ENCODE measurements at regions not wholly inside any gene's neighbourhood (a gene's known extent, or its start where the extent isn't known, plus 50 kb on each side); places are given as distances from the start of the nearest gene placed in this dataset.

DNA sequence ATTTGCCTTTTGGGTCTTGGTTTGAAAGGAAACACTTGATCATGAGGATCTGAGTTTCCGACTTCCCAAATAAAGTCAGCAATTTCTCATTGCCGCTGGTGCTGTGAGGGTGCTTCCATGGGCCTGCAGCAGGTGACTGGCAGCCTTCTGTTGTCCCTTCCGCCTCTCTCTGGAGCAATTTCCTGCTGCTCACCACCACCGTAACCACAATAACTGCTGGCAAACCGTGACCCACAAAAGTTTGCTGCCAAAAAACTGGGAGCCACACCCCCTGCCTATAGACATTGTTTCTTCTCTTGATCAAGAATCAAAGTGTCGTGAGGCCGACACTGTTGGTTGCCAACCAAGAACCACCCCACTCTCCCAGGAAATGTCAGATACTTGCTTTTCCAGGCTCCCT is 164.0 kb downstream of the NR2F2 start:
- Histone ChIP-seq H3K36me3 (replicated peaks in 1 of 2) (no peaks in the 10 kb centered on the region), H3K27me3 (peaks cover 3% of the 10 kb centered on the region), H3K27ac (no peak overlapping the region), H3K4me1 (replicated peaks in 1 of 2) (no peaks in the 10 kb centered on the region), H3K9me3 (replicated peaks in 1 of 3) (no peaks in the 10 kb centered on the region), H3K4me3 (no peak overlapping the region)
- WGBS, 4 donors, result 71 to 81% (median 76%) methylated on average over 7 of the region's 7 CpGs
- intact Hi-C loops (cut with DNase I), result no loop called here
- TF ChIP-seq CTCF (IDR thresholded peaks at IDR 0.05) (no peak), POLR2A (IDR thresholded peaks at IDR 0.05) (no peak)
- no peak for DNase-seq

- Histone ChIP-seq H3K27me3 (no peaks in the 10 kb centered on the region), H3K4me1 (replicated peaks in 1 of 2) (no peaks in the 10 kb centered on the region), H3K9me3 (replicated peaks in 1 of 3) (no peaks in the 10 kb centered on the region), H3K36me3 (replicated peaks in 1 of 2) (no peaks in the 10 kb centered on the region), H3K4me3 (no peak overlapping the region), H3K27ac (no peak overlapping the region)
- no peak for TF ChIP-seq POLR2A (IDR thresholded peaks at IDR 0.05)
- TF ChIP-seq CTCF (IDR thresholded peaks at IDR 0.05), result no peak
- no peak for DNase-seq
- intact Hi-C loops (cut with DNase I), result no loop called here
- 87 to 90% (median 89%) methylated on average over 5 of the region's 5 CpGs for WGBS, 4 donors
Observed at GRCh38 chr15:96495386-96495785, 164.9 kb downstream of the NR2F2 start.

DNA sequence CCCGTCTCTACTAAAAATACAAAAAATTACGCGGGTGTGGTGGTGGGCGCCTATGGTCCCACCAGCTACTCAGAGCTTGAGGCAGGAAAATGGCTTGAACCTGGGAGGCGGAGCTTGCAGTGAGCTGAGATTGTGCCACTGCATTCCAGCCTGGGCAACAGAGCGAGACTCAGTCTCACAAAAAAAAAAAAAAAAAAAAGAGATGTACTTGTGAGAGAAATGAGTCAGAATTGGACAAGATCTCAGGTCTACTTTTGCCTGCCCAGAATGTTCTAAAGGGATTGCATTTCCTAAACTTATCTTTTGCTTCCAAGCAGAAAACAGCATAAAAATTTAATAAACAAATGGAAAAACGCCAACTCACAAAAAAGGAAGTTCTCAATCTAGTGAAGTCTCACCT is 167.5 kb downstream of the NR2F2 start:
- no peak for DNase-seq
- TF ChIP-seq POLR2A (IDR thresholded peaks at IDR 0.05), result no peak
- no peak for TF ChIP-seq CTCF (IDR thresholded peaks at IDR 0.05)
- 81 to 89% (median 85%) methylated on average over 7 of the region's 7 CpGs for WGBS, 4 donors
- Histone ChIP-seq H3K36me3 (replicated peaks in 1 of 2) (no peaks in the 10 kb centered on the region), H3K9me3 (replicated peaks in 1 of 3) (no peaks in the 10 kb centered on the region), H3K27me3 (no peaks in the 10 kb centered on the region), H3K4me1 (replicated peaks in 1 of 2) (no peaks in the 10 kb centered on the region), H3K27ac (no peak overlapping the region), H3K4me3 (no peak overlapping the region)
- intact Hi-C loops (cut with DNase I), result no loop called here

DNA sequence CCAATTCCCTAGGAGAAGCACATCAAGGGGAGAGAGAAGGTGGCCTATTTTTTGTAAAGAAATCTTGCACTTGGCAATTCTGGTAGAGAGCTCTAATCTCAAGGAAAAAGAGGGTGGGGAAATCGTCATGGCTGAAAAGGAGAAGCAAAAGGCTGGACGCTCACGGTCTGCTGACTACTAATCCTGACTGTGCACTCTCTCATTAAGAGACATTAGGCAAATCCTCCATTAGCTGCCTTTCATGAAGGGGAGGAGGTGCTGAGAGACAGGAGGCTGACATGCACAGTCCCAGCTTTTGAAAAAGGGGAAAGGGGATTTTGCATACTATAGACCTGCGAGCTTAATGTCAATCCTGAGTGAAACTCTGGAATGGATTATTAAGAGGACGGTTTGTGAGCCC is 170.0 kb downstream of the NR2F2 start:
- no peak overlapping the region for H3K4me3 ChIP-seq
- WGBS, 4 donors, result 70 to 83% (median 76%) methylated on average over 5 of the region's 5 CpGs
- H3K4me1 ChIP-seq (replicated peaks in 1 of 2), result no peaks in the 10 kb centered on the region
- intact Hi-C loops (cut with DNase I), result no loop called here
- H3K27me3 ChIP-seq, result no peaks in the 10 kb centered on the region
- no peaks in the 10 kb centered on the region for H3K36me3 ChIP-seq (replicated peaks in 1 of 2)
- no peaks in the 10 kb centered on the region for H3K9me3 ChIP-seq (replicated peaks in 1 of 3)
- TF ChIP-seq POLR2A (IDR thresholded peaks at IDR 0.05) (no peak), CTCF (IDR thresholded peaks at IDR 0.05) (no peak)
- H3K27ac ChIP-seq, result no peak overlapping the region
- DNase-seq, result no peak
